NCI-H226 (cell line): ENCODE measurements at regions not wholly inside any gene's neighbourhood (a gene's known extent, or its start where the extent isn't known, plus 50 kb on each side); places are given as distances from the start of the nearest gene placed in this dataset.

Experiments
- DNase-seq: peaks from one replicate; pipeline ENCODE4 v3.0.0-alpha.2; 2015

GRCh38 chr12:98296462-98297079 lies 218.8 kb upstream of the TMPO start:
- DNase-seq = no peak

GRCh38 chr12:98297538-98297937 lies 217.9 kb upstream of the TMPO start:
- no peak for DNase-seq

- DNase-seq = no peak
These were observed 207.2 kb upstream of the TMPO start for GRCh38 chr12:98308141-98308540.

- no peak for DNase-seq
These were observed 197.2 kb upstream of the TMPO start for GRCh38 chr12:98317939-98318899.

GRCh38 chr12:98319716-98320425 lies 195.5 kb upstream of the TMPO start:
- DNase-seq = no peak

- DNase-seq = no peak
These were observed 190.4 kb upstream of the TMPO start for GRCh38 chr12:98325003-98325402.

- no peak for DNase-seq
These were observed 186.9 kb upstream of the TMPO start for GRCh38 chr12:98328467-98328866.

- DNase-seq = no peak
These were observed 185.8 kb upstream of the TMPO start for GRCh38 chr12:98329589-98329988.

- no peak for DNase-seq
These were observed 182.7 kb upstream of the TMPO start for GRCh38 chr12:98332642-98333041.

GRCh38 chr12:98334768-98335167 lies 180.6 kb upstream of the TMPO start:
- DNase-seq = no peak

GRCh38 chr12:98341026-98341425 lies 174.4 kb upstream of the TMPO start:
- DNase-seq = no peak

- DNase-seq = no peak
These were observed 173.7 kb upstream of the TMPO start for GRCh38 chr12:98341732-98342131.

GRCh38 chr12:98343002-98343567 lies 172.3 kb upstream of the TMPO start:
- DNase-seq = no peak

GRCh38 chr12:98344046-98344930 lies 171.1 kb upstream of the TMPO start:
- DNase-seq = no peak

- peak; percentile 15 for DNase-seq
These were observed 170.0 kb upstream of the TMPO start for GRCh38 chr12:98345308-98345876.

GRCh38 chr12:98351089-98351488 lies 164.3 kb upstream of the TMPO start:
- DNase-seq = no peak

- no peak for DNase-seq
These were observed 163.6 kb upstream of the TMPO start for GRCh38 chr12:98351784-98352183.

- peak; percentile 89 for DNase-seq
These were observed 163.1 kb upstream of the TMPO start for GRCh38 chr12:98352218-98352811.

GRCh38 chr12:98352835-98353234 lies 162.6 kb upstream of the TMPO start:
- peak; percentile 72 for DNase-seq

- peak; percentile 4 for DNase-seq
These were observed 160.8 kb upstream of the TMPO start for GRCh38 chr12:98354520-98355035.

- DNase-seq = peak; percentile 84
These were observed 160.1 kb upstream of the TMPO start for GRCh38 chr12:98355322-98355721.
